ENCODE measurements at regions not wholly inside any gene's neighbourhood (a gene's known extent, or its start where the extent isn't known, plus 50 kb on each side); places are given as distances from the start of the nearest gene placed in this dataset.

DNA sequence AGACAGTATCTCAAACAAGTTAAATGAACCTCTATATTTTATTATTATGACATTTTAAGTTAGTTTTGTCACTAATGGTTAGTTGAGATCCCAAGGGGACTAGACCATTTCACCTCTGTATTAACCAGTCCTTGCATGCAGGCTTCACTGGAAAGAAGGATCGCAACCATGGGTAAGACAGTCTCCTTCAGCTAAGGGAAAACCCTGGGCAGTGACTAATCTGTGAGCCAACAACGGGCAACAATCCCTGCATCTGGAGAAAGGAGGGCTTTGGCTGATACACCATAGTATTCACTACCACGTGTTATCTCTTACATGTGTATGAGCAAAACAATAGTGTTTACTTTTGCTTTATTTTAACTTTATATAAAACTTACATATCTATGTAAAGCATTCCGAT, 708.8 kb upstream of the CHRM3 start:
- no peak for DNase-seq (ENCODE audit: low read depth)
- H3K4me3 ChIP-seq (ENCODE audit: low read depth, low read length), result no peak overlapping the region
- TF ChIP-seq, protein P1, sequence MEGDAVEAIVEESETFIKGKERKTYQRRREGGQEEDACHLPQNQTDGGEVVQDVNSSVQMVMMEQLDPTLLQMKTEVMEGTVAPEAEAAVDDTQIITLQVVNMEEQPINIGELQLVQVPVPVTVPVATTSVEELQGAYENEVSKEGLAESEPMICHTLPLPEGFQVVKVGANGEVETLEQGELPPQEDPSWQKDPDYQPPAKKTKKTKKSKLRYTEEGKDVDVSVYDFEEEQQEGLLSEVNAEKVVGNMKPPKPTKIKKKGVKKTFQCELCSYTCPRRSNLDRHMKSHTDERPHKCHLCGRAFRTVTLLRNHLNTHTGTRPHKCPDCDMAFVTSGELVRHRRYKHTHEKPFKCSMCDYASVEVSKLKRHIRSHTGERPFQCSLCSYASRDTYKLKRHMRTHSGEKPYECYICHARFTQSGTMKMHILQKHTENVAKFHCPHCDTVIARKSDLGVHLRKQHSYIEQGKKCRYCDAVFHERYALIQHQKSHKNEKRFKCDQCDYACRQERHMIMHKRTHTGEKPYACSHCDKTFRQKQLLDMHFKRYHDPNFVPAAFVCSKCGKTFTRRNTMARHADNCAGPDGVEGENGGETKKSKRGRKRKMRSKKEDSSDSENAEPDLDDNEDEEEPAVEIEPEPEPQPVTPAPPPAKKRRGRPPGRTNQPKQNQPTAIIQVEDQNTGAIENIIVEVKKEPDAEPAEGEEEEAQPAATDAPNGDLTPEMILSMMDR (IDR thresholded peaks at IDR 0.05; ENCODE audit: insufficient read depth, low read depth, low read length, missing control alignments), result no peak

DNA sequence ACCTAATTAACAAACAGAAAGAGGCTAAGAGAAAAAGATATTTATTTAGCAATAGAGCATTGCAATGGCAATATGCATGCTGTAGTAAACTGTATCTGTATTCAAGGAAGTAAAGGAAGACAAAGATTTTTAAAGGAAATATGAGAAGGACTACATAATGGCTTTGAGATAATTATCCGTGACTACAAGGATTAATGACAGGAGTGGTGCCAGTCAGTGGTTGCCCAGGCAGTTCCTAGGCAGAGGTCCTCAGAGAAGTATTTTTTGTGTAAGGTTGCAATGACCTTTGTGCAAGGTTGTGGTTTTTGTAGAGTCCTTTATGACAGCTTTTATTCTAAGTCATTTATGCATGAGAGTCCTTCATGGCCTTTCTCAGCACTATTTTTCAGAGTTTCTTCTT, 711.1 kb upstream of the CHRM3 start:
- no peak overlapping the region for H3K4me3 ChIP-seq (ENCODE audit: low read depth, low read length)
- TF ChIP-seq, protein P1 (IDR thresholded peaks at IDR 0.05; ENCODE audit: insufficient read depth, low read depth, low read length, missing control alignments), result no peak
- no peak for DNase-seq (ENCODE audit: low read depth)

DNA sequence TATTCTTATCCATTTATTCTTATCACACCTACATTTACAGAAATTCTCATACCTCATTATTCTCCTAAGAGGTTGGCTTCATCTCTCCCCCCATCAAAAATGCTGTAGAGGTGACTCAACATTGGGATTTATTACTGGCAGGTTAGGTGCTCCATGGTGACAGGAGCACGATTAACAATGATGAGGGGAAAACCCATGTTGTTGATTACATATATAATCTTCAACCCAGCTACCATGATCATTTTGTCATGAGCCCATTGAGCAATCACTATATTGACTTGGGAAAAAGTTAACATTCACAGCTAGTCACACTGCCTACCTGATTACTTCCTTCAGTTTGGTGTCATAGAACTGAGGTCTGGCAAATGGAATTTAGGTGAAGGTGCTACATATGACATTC, 712.1 kb upstream of the CHRM3 start:
- H3K4me3 ChIP-seq (ENCODE audit: low read depth, low read length), result no peak overlapping the region
- no peak for DNase-seq (ENCODE audit: low read depth)
- TF ChIP-seq, protein P1 (IDR thresholded peaks at IDR 0.05; ENCODE audit: insufficient read depth, low read depth, low read length, missing control alignments), result no peak

DNA sequence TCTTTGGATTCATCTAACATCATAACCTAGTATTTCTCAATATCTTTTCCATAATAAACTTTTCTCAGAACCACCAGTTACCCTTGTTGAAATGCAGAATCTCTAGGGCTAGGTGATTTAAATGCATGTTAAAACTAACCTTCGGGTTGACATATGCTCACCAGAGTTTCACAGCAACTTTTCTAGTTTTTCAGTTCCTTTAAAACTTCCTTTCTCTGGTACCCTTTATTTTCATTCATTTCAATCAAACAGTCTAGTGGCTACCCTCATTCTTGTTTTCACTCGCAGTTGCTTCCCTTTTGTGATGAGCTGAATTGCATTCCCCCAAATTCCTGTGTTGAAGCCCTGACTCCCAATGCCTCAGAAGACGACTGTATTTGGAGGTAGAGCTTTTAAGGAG, 712.8 kb upstream of the CHRM3 start:
- DNase-seq (ENCODE audit: low read depth), result no peak
- TF ChIP-seq, protein P1 (IDR thresholded peaks at IDR 0.05; ENCODE audit: insufficient read depth, low read depth, low read length, missing control alignments), result no peak
- no peak overlapping the region for H3K4me3 ChIP-seq (ENCODE audit: low read depth, low read length)

DNA sequence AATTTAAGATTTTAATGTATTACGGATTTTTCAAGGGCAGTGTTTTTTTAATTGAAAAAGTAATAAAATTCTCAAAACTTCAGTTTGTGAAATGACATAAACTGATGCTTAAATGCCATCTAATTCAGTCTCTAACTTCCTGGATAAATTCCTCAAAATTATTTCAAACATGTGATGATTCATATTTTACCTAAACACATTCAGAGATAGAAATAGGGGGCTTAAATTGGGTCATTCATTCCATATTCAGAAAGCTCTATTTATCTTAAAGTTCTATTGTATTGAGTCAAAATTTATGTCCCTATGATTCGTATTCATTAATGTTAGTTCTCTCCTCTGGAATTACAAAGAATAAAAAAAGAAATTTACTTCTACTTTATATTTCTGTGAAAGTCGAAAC, 713.6 kb upstream of the CHRM3 start:
- no peak for DNase-seq (ENCODE audit: low read depth)
- TF ChIP-seq, protein P1 (IDR thresholded peaks at IDR 0.05; ENCODE audit: insufficient read depth, low read depth, low read length, missing control alignments), result no peak
- no peak overlapping the region for H3K4me3 ChIP-seq (ENCODE audit: low read depth, low read length)

DNA sequence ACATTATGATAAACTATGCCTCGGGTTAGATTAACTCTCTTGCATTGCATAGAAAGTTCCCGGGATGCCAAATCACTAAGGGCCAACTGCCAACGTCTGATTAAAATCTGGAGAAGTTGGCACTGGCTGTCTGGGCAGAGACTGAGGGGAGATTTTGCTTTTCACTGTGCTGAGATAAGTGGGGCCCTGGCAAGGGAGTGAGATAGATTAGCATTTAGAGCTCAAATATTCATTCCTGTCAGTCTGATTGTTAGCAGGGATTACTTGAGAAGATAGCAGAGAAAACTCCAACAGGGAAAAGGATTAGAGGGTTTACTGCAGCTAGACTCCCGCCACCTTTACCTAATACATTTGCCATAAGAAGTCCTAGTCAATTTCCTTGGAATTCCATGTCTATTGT, 714.1 kb upstream of the CHRM3 start:
- no peak for DNase-seq (ENCODE audit: low read depth)
- TF ChIP-seq, protein P1 (IDR thresholded peaks at IDR 0.05; ENCODE audit: insufficient read depth, low read depth, low read length, missing control alignments), result no peak
- H3K4me3 ChIP-seq (ENCODE audit: low read depth, low read length), result no peak overlapping the region

DNA sequence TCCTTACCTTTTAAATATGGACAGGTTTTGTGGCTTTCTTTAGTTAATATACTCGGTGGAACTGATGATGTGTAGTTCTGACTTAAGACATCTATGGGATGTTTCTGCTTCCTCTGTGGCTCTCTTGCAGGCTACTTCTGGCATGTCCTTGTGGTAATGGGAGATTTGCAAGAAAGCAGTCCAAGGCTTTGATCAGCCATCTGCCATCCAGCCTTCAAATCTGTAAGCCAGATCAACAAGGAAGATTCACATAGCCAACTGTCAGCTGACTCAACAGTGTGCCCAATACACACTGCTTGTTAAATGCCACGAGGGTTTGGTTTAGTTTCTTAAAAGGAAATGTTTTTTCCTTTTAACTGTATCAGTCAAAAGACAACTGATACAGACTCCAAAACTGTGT, 722.2 kb upstream of the CHRM3 start:
- H3K4me3 ChIP-seq (ENCODE audit: low read depth, low read length), result no peak overlapping the region
- no peak for DNase-seq (ENCODE audit: low read depth)
- TF ChIP-seq, protein P1 (IDR thresholded peaks at IDR 0.05; ENCODE audit: insufficient read depth, low read depth, low read length, missing control alignments), result no peak
